HCT116 (cell line): ENCODE measurements at regions not wholly inside any gene's neighbourhood (a gene's known extent, or its start where the extent isn't known, plus 50 kb on each side); places are given as distances from the start of the nearest gene placed in this dataset.

Experiments
- EZH2 ChIP-seq: fragments of 200-600 bp; sonication (generic); IDR thresholded peaks from 2 replicates; pipeline ENCODE4 v1.6.1; 2017; ENCODE audit warnings: antibody characterized with exemption, mixed run types
- POLR2A ChIP-seq: IDR thresholded peaks from 2 replicates; pipeline ENCODE4 v1.7.0; 2011; ENCODE audit warnings: borderline replicate concordance; ENCODE audit not compliant: insufficient read depth, insufficient read length; ENCODE audit errors: extremely low read depth
- POLR2AphosphoS5 ChIP-seq: IDR thresholded peaks from 2 replicates; pipeline ENCODE4 v1.6.1; 2011; ENCODE audit warnings: mild to moderate bottlenecking, low read depth, low read length, moderate library complexity
- SIN3A ChIP-seq: IDR thresholded peaks from 2 replicates; pipeline ENCODE4 v1.6.1; 2012; ENCODE audit warnings: low read depth
- SP1 ChIP-seq: IDR thresholded peaks from 2 replicates; pipeline ENCODE4 v1.6.1; 2012; ENCODE audit warnings: low read depth
- ZNF274 ChIP-seq: fragments of 200-500 bp; sonication (Bioruptor generic); IDR thresholded peaks from 2 replicates; pipeline ENCODE4 v1.6.1; 2014; ENCODE audit warnings: mild to moderate bottlenecking, low read depth, low read length, inconsistent platforms
- TF ChIP-seq, protein P1 (sequence below): IDR thresholded peaks from 2 replicates; pipeline ENCODE4 v1.6.1; 2012
- TF ChIP-seq, protein P2 (sequence below), 3 experiments: fragments of 200-600 bp in 1 of 3; sonication (generic) in 1 of 3; IDR thresholded peaks in 2 of 3; conservative IDR thresholded peaks in 1 of 3; 2 replicates each; pipeline ENCODE4 v1.5.1; 2012 to 2017; ENCODE audit warnings: low read depth in 2 of 3, low read length in 2 of 3, antibody characterized with exemption in 1 of 3, borderline replicate concordance in 1 of 3, control low read depth in 1 of 3, mild to moderate bottlenecking in 1 of 3, mixed read lengths in 1 of 3, mixed run types in 1 of 3, moderate library complexity in 1 of 3; ENCODE audit not compliant: insufficient read depth in 1 of 3
- TF ChIP-seq, protein P3 (sequence below): IDR thresholded peaks from 2 replicates; pipeline ENCODE4 v1.6.1; 2011; ENCODE audit warnings: mild to moderate bottlenecking, low read length, moderate library complexity; ENCODE audit not compliant: insufficient replicate concordance; ENCODE audit errors: extremely low read depth

DNA sequence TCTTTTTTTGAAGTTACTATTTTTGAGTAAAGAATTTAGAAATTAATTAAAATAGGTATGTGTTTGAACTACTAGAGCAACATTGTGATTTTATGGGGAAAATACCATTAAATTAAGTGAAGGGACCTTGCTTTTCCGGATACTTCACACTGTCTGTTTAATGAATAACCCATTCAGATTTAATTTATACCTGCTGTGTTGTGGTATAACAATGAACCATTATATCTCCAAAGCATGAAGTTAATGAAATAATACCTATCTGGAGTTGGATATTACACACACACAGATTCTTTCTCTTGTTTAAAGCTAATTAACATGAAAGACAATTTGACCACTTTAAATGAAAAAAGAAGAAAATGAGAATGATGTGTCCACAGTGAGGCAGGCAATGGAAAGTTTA is 195.0 kb upstream of the GPRIN3 start:
- TF ChIP-seq, protein P1, sequence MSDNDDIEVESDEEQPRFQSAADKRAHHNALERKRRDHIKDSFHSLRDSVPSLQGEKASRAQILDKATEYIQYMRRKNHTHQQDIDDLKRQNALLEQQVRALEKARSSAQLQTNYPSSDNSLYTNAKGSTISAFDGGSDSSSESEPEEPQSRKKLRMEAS = no peak
- TF ChIP-seq SP1 (no peak), POLR2A (no peak), EZH2 (no peak), SIN3A (no peak), POLR2AphosphoS5 (no peak), ZNF274 (no peak)
- TF ChIP-seq, protein P2, sequence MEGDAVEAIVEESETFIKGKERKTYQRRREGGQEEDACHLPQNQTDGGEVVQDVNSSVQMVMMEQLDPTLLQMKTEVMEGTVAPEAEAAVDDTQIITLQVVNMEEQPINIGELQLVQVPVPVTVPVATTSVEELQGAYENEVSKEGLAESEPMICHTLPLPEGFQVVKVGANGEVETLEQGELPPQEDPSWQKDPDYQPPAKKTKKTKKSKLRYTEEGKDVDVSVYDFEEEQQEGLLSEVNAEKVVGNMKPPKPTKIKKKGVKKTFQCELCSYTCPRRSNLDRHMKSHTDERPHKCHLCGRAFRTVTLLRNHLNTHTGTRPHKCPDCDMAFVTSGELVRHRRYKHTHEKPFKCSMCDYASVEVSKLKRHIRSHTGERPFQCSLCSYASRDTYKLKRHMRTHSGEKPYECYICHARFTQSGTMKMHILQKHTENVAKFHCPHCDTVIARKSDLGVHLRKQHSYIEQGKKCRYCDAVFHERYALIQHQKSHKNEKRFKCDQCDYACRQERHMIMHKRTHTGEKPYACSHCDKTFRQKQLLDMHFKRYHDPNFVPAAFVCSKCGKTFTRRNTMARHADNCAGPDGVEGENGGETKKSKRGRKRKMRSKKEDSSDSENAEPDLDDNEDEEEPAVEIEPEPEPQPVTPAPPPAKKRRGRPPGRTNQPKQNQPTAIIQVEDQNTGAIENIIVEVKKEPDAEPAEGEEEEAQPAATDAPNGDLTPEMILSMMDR (IDR thresholded peaks at IDR 0.05 in 2 of 3, conservative IDR thresholded peaks at IDR 0.05 in 1 of 3; ENCODE audit: borderline replicate concordance in 1 of 3, insufficient read depth in 1 of 3, low read depth in 2 of 3, low read length in 2 of 3) = no peak
- TF ChIP-seq, protein P3, sequence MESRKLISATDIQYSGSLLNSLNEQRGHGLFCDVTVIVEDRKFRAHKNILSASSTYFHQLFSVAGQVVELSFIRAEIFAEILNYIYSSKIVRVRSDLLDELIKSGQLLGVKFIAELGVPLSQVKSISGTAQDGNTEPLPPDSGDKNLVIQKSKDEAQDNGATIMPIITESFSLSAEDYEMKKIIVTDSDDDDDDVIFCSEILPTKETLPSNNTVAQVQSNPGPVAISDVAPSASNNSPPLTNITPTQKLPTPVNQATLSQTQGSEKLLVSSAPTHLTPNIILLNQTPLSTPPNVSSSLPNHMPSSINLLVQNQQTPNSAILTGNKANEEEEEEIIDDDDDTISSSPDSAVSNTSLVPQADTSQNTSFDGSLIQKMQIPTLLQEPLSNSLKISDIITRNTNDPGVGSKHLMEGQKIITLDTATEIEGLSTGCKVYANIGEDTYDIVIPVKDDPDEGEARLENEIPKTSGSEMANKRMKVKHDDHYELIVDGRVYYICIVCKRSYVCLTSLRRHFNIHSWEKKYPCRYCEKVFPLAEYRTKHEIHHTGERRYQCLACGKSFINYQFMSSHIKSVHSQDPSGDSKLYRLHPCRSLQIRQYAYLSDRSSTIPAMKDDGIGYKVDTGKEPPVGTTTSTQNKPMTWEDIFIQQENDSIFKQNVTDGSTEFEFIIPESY = no peak
